ENCODE measurements at regions not wholly inside any gene's neighbourhood (a gene's known extent, or its start where the extent isn't known, plus 50 kb on each side); places are given as distances from the start of the nearest gene placed in this dataset.

GRCh38 chr12:114751712-114752111 is 67.7 kb upstream of the TBX3 start:
- TF ChIP-seq CTCF (IDR thresholded peaks at IDR 0.05) (no peak), POLR2A (IDR thresholded peaks at IDR 0.05) (no peak)

Measured in thyroid gland (tissue), 4 donors.